ENCODE measurements at regions not wholly inside any gene's neighbourhood (a gene's known extent, or its start where the extent isn't known, plus 50 kb on each side); places are given as distances from the start of the nearest gene placed in this dataset.

- no peak for TF ChIP-seq POLR2AphosphoS5 (IDR thresholded peaks at IDR 0.05; ENCODE audit: insufficient read depth in 1 of 2, low read depth in 1 of 2)
- no peak for TF ChIP-seq CTCF (IDR thresholded peaks at IDR 0.05)
- TF ChIP-seq POLR2A (IDR thresholded peaks at IDR 0.05), result no peak
Observed at GRCh38 chr6:66558189-66558588, 851.2 kb upstream of the EYS start.

Measured in vagina (tissue), 2 donors.